Mucosa of rectum (tissue), 2 donors: ENCODE measurements at regions not wholly inside any gene's neighbourhood (a gene's known extent, or its start where the extent isn't known, plus 50 kb on each side); places are given as distances from the start of the nearest gene placed in this dataset.

Experiments
- H3K27ac ChIP-seq, 2 donors: one replicate each; pipeline ENCODE4 v1.7.0; 2013; ENCODE audit warnings: inconsistent platforms in 2 of 2, low read depth in 2 of 2, low read length in 2 of 2
- H3K27me3 ChIP-seq, 2 donors: one replicate each; pipeline ENCODE4 v1.7.0; 2013; ENCODE audit warnings: low read length in 2 of 2; ENCODE audit not compliant: control insufficient read depth in 2 of 2, insufficient read depth in 2 of 2
- H3K36me3 ChIP-seq, 2 donors: one replicate each; pipeline ENCODE4 v1.7.0; 2013; ENCODE audit warnings: low read length in 2 of 2; ENCODE audit not compliant: control insufficient read depth in 2 of 2, insufficient read depth in 2 of 2
- H3K4me1 ChIP-seq, 2 donors: one replicate each; pipeline ENCODE4 v1.7.0; 2013; ENCODE audit warnings: low read length in 2 of 2, mild to moderate bottlenecking in 1 of 2; ENCODE audit not compliant: control insufficient read depth in 2 of 2, insufficient read depth in 2 of 2
- H3K4me3 ChIP-seq, 2 donors: one replicate each; pipeline ENCODE4 v1.7.0; 2013; ENCODE audit warnings: low read length in 2 of 2
- H3K9ac ChIP-seq, 2 donors: one replicate each; pipeline ENCODE4 v1.7.0; 2013; ENCODE audit warnings: low read length in 2 of 2, low read depth in 1 of 2, mild to moderate bottlenecking in 1 of 2
- H3K9me3 ChIP-seq, 2 donors: one replicate each; pipeline ENCODE4 v1.7.0; 2013; ENCODE audit warnings: low read length in 2 of 2; ENCODE audit not compliant: control insufficient read depth in 2 of 2
- donor health status: healthy.
- donor health status: Normal muscosa, but diverticular disease.

GRCh38 chr6:54050750-54051149, 60.5 kb upstream of the MLIP start:
- Histone ChIP-seq H3K27ac (no peak overlapping the region), H3K4me1 (peaks cover 0 to 15% of the 10 kb centered on the region in 2 donors), H3K9ac (no peak overlapping the region)

GRCh38 chr6:54053881-54054391, 57.3 kb upstream of the MLIP start:
- Histone ChIP-seq H3K27ac (peak overlapping the region; percentile 64 to 83), H3K4me1 (peaks cover 0 to 19% of the 10 kb centered on the region in 2 donors), H3K9ac (peak overlapping the region in 1 of 2 donors; percentile 26), H3K4me3 (peak overlapping the region; percentile 46 to 47), H3K9me3 (no peaks in the 10 kb centered on the region), H3K36me3 (no peaks in the 10 kb centered on the region), H3K27me3 (no peaks in the 10 kb centered on the region)

More at GRCh38 chr6:54050750-54051149, 60.5 kb upstream of the MLIP start:
- Histone ChIP-seq H3K9me3 (no peaks in the 10 kb centered on the region), H3K36me3 (no peaks in the 10 kb centered on the region), H3K4me3 (no peak overlapping the region), H3K27me3 (no peaks in the 10 kb centered on the region)

- no peaks in the 10 kb centered on the region for H3K27me3 ChIP-seq
- no peak overlapping the region for H3K27ac ChIP-seq
- H3K36me3 ChIP-seq: no peaks in the 10 kb centered on the region
- peaks cover 0 to 18% of the 10 kb centered on the region in 2 donors for H3K4me1 ChIP-seq
- H3K9me3 ChIP-seq: no peaks in the 10 kb centered on the region
- H3K9ac ChIP-seq: no peak overlapping the region
- H3K4me3 ChIP-seq: no peak overlapping the region
These were observed 55.1 kb upstream of the MLIP start for GRCh38 chr6:54056105-54056504.

- no peaks in the 10 kb centered on the region for H3K9me3 ChIP-seq
- H3K9ac ChIP-seq: no peak overlapping the region
- H3K27me3 ChIP-seq: no peaks in the 10 kb centered on the region
- H3K4me3 ChIP-seq: no peak overlapping the region
- peak overlapping the region in 1 of 2 donors; percentile 6 for H3K27ac ChIP-seq
- no peaks in the 10 kb centered on the region for H3K36me3 ChIP-seq
- peaks cover 0 to 21% of the 10 kb centered on the region in 2 donors for H3K4me1 ChIP-seq
These were observed 54.2 kb upstream of the MLIP start for GRCh38 chr6:54057058-54057457.

GRCh38 chr6:54058236-54058635, 53.0 kb upstream of the MLIP start:
- Histone ChIP-seq H3K27ac (peak overlapping the region in 1 of 2 donors; percentile 17), H3K9me3 (no peaks in the 10 kb centered on the region), H3K27me3 (no peaks in the 10 kb centered on the region), H3K4me1 (peaks cover 0 to 21% of the 10 kb centered on the region in 2 donors), H3K36me3 (no peaks in the 10 kb centered on the region), H3K9ac (no peak overlapping the region), H3K4me3 (no peak overlapping the region)

- Histone ChIP-seq H3K4me1 (peaks cover 0 to 9% of the 10 kb centered on the region in 2 donors), H3K36me3 (no peaks in the 10 kb centered on the region), H3K9ac (no peak overlapping the region), H3K9me3 (no peaks in the 10 kb centered on the region), H3K4me3 (no peak overlapping the region), H3K27ac (peak overlapping the region in 1 of 2 donors; percentile 57), H3K27me3 (no peaks in the 10 kb centered on the region)
These were observed 51.6 kb upstream of the MLIP start for GRCh38 chr6:54059683-54060082.

- H3K27ac ChIP-seq: no peak overlapping the region
- H3K9ac ChIP-seq: no peak overlapping the region
- no peaks in the 10 kb centered on the region for H3K27me3 ChIP-seq
These were observed 51.0 kb upstream of the MLIP start for GRCh38 chr6:54060286-54060685.

More at GRCh38 chr6:54060286-54060685, 51.0 kb upstream of the MLIP start:
- no peaks in the 10 kb centered on the region for H3K36me3 ChIP-seq
- H3K4me3 ChIP-seq: no peak overlapping the region
- peaks cover 0 to 9% of the 10 kb centered on the region in 2 donors for H3K4me1 ChIP-seq
- H3K9me3 ChIP-seq: no peaks in the 10 kb centered on the region
